Endothelial cell of umbilical vein (primary cell): ENCODE measurements at regions not wholly inside any gene's neighbourhood (a gene's known extent, or its start where the extent isn't known, plus 50 kb on each side); places are given as distances from the start of the nearest gene placed in this dataset.
"Not testable (repeated sequence)": the region's sequence is repeated elsewhere in the genome, so short reads cannot be mapped to it uniquely, and the experiment has no call there.

Source experiments
- EZH2 ChIP-seq: IDR thresholded peaks from 2 replicates; pipeline ENCODE4 v1.6.1; 2012; ENCODE audit warnings: borderline replicate concordance, low read depth, mild to moderate bottlenecking, moderate library complexity, low read length, inconsistent platforms; ENCODE audit not compliant: severe bottlenecking
- FOS ChIP-seq: IDR thresholded peaks from 2 replicates; pipeline ENCODE4 v1.6.1; 2011; ENCODE audit warnings: mild to moderate bottlenecking, low read length, moderate library complexity, borderline replicate concordance; ENCODE audit not compliant: insufficient read depth
- JUN ChIP-seq: IDR thresholded peaks from 2 replicates; pipeline ENCODE4 v1.6.1; 2011; ENCODE audit warnings: borderline replicate concordance, low read depth; ENCODE audit not compliant: insufficient read length, insufficient read depth
- MAX ChIP-seq: IDR thresholded peaks from 2 replicates; pipeline ENCODE4 v1.6.1; 2011; ENCODE audit not compliant: insufficient read depth, insufficient read length
- POLR2A ChIP-seq: IDR thresholded peaks from 2 replicates; pipeline ENCODE4 v1.6.1; 2012; ENCODE audit warnings: low read depth, mild to moderate bottlenecking, control low read depth, low read length
- POLR2AphosphoS5 ChIP-seq: IDR thresholded peaks from 2 replicates; pipeline ENCODE4 v1.6.1; 2012; ENCODE audit warnings: low read depth, mild to moderate bottlenecking, control low read depth, low read length, moderate library complexity; ENCODE audit not compliant: insufficient read depth
- TF ChIP-seq, protein P1 (sequence below), 2 donors: IDR thresholded peaks; 1 replicate in 1 of 2; 2 replicates in 1 of 2; pipeline ENCODE4 v1.5.1; 2011; ENCODE audit warnings: low read length in 2 of 2, mild to moderate bottlenecking in 2 of 2, moderate library complexity in 2 of 2, control low read depth in 1 of 2, inconsistent platforms in 1 of 2, low read depth in 1 of 2; ENCODE audit not compliant: insufficient read depth in 1 of 2; ENCODE audit errors: extremely low read depth in 1 of 2

- TF ChIP-seq POLR2A, POLR2AphosphoS5, EZH2, MAX, FOS, JUN: not testable (repeated sequence)
- TF ChIP-seq, protein P1, sequence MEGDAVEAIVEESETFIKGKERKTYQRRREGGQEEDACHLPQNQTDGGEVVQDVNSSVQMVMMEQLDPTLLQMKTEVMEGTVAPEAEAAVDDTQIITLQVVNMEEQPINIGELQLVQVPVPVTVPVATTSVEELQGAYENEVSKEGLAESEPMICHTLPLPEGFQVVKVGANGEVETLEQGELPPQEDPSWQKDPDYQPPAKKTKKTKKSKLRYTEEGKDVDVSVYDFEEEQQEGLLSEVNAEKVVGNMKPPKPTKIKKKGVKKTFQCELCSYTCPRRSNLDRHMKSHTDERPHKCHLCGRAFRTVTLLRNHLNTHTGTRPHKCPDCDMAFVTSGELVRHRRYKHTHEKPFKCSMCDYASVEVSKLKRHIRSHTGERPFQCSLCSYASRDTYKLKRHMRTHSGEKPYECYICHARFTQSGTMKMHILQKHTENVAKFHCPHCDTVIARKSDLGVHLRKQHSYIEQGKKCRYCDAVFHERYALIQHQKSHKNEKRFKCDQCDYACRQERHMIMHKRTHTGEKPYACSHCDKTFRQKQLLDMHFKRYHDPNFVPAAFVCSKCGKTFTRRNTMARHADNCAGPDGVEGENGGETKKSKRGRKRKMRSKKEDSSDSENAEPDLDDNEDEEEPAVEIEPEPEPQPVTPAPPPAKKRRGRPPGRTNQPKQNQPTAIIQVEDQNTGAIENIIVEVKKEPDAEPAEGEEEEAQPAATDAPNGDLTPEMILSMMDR (IDR thresholded peaks at IDR 0.05; ENCODE audit: extremely low read depth in 1 of 2, insufficient read depth in 1 of 2, low read depth in 1 of 2, low read length in 2 of 2), result not testable (repeated sequence)
Measured at GRCh38 chr4:152051332-152051731, 290.5 kb upstream of the GATB start.
